Upper lobe of right lung (tissue), 1 donor: ENCODE measurements at regions not wholly inside any gene's neighbourhood (a gene's known extent, or its start where the extent isn't known, plus 50 kb on each side); places are given as distances from the start of the nearest gene placed in this dataset.

Source experiments
- ATAC-seq: fragments of 200-7000 bp; cut with Tn5 transposase; one replicate; pipeline ENCODE4 v1.9.1; 2020; ENCODE audit warnings: mild to moderate bottlenecking, moderate library complexity
- DNase-seq: peaks from one replicate; pipeline ENCODE4 v3.0.0-alpha.2; 2020
- H3K27ac ChIP-seq: fragments of 200-600 bp; one replicate; pipeline ENCODE4 v1.8.0; 2022
- H3K27me3 ChIP-seq: fragments of 200-600 bp; one replicate; pipeline ENCODE4 v1.8.0; 2022; ENCODE audit warnings: mild to moderate bottlenecking
- H3K36me3 ChIP-seq: fragments of 200-600 bp; one replicate; pipeline ENCODE4 v1.8.0; 2022
- H3K4me1 ChIP-seq: fragments of 200-600 bp; one replicate; pipeline ENCODE4 v1.8.0; 2022
- H3K4me3 ChIP-seq: fragments of 200-600 bp; one replicate; pipeline ENCODE4 v1.8.0; 2022; ENCODE audit warnings: mild to moderate bottlenecking
- H3K9me3 ChIP-seq: fragments of 200-600 bp; one replicate; pipeline ENCODE4 v1.8.0; 2022
- CTCF ChIP-seq: fragments of 200-600 bp; IDR thresholded peaks from one replicate; pipeline ENCODE4 v1.8.0; 2022; ENCODE audit warnings: antibody characterized with exemption
- intact Hi-C: fragments of 100-400 bp; cut with DNase I; formaldehyde crosslinking; loops from one replicate; pipeline ENCODE4 v1.11.0; 2022
- donor health status: DM: no; HTN: yes; CAD: no; lungs with severe emphysema.

DNA sequence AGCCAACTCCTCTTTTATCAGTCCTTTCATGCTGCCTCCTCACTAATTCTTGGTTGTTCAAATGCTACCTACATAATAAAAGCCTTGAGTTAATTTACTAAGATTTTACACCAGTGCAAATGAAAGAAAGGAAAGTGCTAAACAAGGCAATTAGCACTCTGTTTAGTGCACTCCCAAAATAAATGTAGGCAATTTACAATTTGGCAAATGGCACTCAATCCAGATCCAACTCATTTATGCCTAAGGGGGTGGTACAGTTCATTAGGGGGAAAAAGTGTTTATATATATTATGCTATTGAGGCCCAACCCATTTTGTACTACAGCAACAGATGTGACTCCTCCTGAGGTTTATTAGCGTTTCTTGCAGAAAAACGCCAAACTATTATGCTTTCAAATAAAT, 370.1 kb downstream of the NR2F2 start:
- intact Hi-C loops = no loop called here
- TF ChIP-seq CTCF = no peak
- DNase-seq = no peak

GRCh38 chr15:96701443-96701842, 370.9 kb downstream of the NR2F2 start:
- Histone ChIP-seq H3K9me3 (no peaks in the 10 kb centered on the region), H3K36me3 (no peaks in the 10 kb centered on the region), H3K27me3 (no peaks in the 10 kb centered on the region), H3K4me1 (no peaks in the 10 kb centered on the region), H3K4me3 (no peak overlapping the region), H3K27ac (no peak overlapping the region)
- TF ChIP-seq CTCF = no peak
- intact Hi-C loops = no loop called here
- ATAC-seq = no peak
- DNase-seq = no peak

More for the DNA sequence above, 370.1 kb downstream of the NR2F2 start:
- Histone ChIP-seq H3K27ac (no peak overlapping the region), H3K4me1 (no peaks in the 10 kb centered on the region), H3K4me3 (no peak overlapping the region), H3K36me3 (no peaks in the 10 kb centered on the region), H3K9me3 (no peaks in the 10 kb centered on the region), H3K27me3 (no peaks in the 10 kb centered on the region)
- ATAC-seq = no peak

DNA sequence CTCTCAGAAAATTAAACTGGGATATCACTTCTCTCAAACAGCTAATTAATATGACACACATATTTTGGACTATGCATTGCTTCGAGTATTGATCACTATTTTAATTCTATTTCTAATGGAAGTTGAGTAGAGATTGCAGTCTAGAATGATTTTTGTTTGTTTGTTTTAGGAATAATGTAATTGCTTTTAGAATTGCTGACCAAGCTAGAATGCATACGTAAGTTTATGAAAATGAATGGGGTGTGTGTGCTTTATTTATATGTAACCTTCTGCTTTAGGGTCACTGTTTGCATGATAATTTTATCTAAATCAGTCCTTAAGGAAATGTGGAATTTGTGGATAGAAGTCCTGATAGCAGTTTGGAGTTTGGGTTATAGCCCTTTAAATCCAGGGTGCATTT, 371.4 kb downstream of the NR2F2 start:
- Histone ChIP-seq H3K36me3 (no peaks in the 10 kb centered on the region), H3K27ac (no peak overlapping the region), H3K4me3 (no peak overlapping the region), H3K4me1 (no peaks in the 10 kb centered on the region), H3K27me3 (no peaks in the 10 kb centered on the region), H3K9me3 (no peaks in the 10 kb centered on the region)
- intact Hi-C loops = no loop called here
- DNase-seq = no peak
- no peak for TF ChIP-seq CTCF
- ATAC-seq = no peak

DNA sequence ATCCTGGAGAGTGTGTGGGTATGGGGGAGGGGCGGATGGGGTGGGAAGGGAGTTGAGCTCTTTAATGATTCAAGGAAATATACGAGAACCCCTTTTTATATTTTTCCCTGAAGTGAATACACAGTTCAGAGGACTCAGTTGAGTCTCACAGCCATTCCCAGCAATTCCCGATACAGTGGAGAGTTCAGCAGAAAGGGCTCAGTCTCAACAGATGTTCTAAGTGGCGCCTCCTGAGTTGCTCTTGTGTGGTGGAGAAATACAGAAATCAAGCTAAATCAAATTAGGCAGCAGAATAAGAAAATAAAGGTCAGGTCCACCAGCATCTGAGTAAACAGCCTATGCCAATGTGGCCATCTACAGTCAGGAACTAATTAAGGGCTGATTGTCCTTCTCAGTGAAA, 372.1 kb downstream of the NR2F2 start:
- Histone ChIP-seq H3K36me3 (no peaks in the 10 kb centered on the region), H3K27ac (no peak overlapping the region), H3K9me3 (no peaks in the 10 kb centered on the region), H3K4me3 (no peak overlapping the region), H3K27me3 (no peaks in the 10 kb centered on the region), H3K4me1 (no peaks in the 10 kb centered on the region)
- intact Hi-C loops = no loop called here
- no peak for TF ChIP-seq CTCF
- ATAC-seq (no peak), DNase-seq (no peak)

DNA sequence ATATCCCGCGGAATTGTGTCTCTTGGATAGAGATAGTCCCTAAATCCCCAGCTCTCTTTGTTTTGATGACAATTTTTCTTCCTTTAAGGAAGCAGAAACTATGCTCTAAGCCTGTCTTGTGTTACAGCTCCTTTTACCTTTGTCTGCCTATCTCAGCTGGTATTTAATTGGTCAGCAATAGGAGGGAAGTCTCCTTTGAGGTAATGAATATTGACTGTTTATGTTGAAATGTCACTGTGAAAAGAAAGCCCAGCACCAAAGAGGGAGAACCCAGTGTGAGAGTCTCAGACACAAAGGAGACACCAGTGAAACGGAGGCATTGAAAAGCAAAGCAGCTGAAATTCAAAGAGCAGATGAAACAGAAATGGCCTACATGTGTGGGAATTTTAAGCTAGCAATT, 372.6 kb downstream of the NR2F2 start:
- no peak overlapping the region for H3K27ac ChIP-seq
- H3K27me3 ChIP-seq = no peaks in the 10 kb centered on the region
- no peak overlapping the region for H3K4me3 ChIP-seq
- DNase-seq (no peak), ATAC-seq (no peak)
- H3K36me3 ChIP-seq = no peaks in the 10 kb centered on the region
- no peaks in the 10 kb centered on the region for H3K9me3 ChIP-seq
- no peaks in the 10 kb centered on the region for H3K4me1 ChIP-seq
- TF ChIP-seq CTCF = no peak
- intact Hi-C loops = no loop called here

GRCh38 chr15:96703794-96704550, 373.5 kb downstream of the NR2F2 start:
- ATAC-seq (no peak), DNase-seq (no peak)
- Histone ChIP-seq H3K27ac (no peak overlapping the region), H3K36me3 (no peaks in the 10 kb centered on the region), H3K9me3 (no peaks in the 10 kb centered on the region), H3K4me3 (no peak overlapping the region), H3K27me3 (no peaks in the 10 kb centered on the region), H3K4me1 (no peaks in the 10 kb centered on the region)
- intact Hi-C loops = no loop called here
- TF ChIP-seq CTCF = no peak
